ENCODE measurements at regions not wholly inside any gene's neighbourhood (a gene's known extent, or its start where the extent isn't known, plus 50 kb on each side); places are given as distances from the start of the nearest gene placed in this dataset.

- TF ChIP-seq CTCF (IDR thresholded peaks at IDR 0.05; ENCODE audit: borderline replicate concordance, extremely low read depth, low read length, poor library complexity, severe bottlenecking), result no peak
- no peak for TF ChIP-seq EZH2 (IDR thresholded peaks at IDR 0.05; ENCODE audit: borderline replicate concordance, low read depth, low read length, severe bottlenecking)
Observed at GRCh38 chr3:102102394-102102793, 253.1 kb downstream of the NFKBIZ start.

Data from DND-41 (cell line).